ENCODE measurements at regions not wholly inside any gene's neighbourhood (a gene's known extent, or its start where the extent isn't known, plus 50 kb on each side); places are given as distances from the start of the nearest gene placed in this dataset.

GRCh38 chr2:220476877-220477276 is 849.4 kb downstream of the SLC4A3 start:
- no peak overlapping the region for H3K27ac Mint-ChIP-seq (ENCODE audit: low read depth, unreplicated experiment)
- no peaks in the 10 kb centered on the region for H3K9me3 Mint-ChIP-seq (ENCODE audit: unreplicated experiment)
- BruUV-seq (replicated peaks): no TSS peak
- no peaks in the 10 kb centered on the region for H3K27me3 Mint-ChIP-seq (ENCODE audit: insufficient read depth, unreplicated experiment)
- ChIA-PET CTCF (interaction anchor here (0.6 kb wide), 1 partner anchor 379 kb away, joined by 3 read pairs; no protein-coding TSS in a partner anchor), POLR2A (interaction anchor here (0.6 kb wide), 1 partner anchor 22 kb away, joined by 3 read pairs; no protein-coding TSS in a partner anchor)
- no peaks in the 10 kb centered on the region for H3K4me1 Mint-ChIP-seq (ENCODE audit: insufficient read depth, unreplicated experiment)
- no peak for DNase-seq (ENCODE audit: unreplicated experiment)
- no peak overlapping the region for H3K4me3 Mint-ChIP-seq (ENCODE audit: unreplicated experiment)
- intact Hi-C loops (cut with micrococcal nuclease): no loop called here
- TF ChIP-seq CTCF (IDR thresholded peaks at IDR 0.05; ENCODE audit: unreplicated experiment): no peak
- H3K36me3 Mint-ChIP-seq (ENCODE audit: insufficient read depth, unreplicated experiment): no peaks in the 10 kb centered on the region

GRCh38 chr2:220478305-220479058 is 851.1 kb downstream of the SLC4A3 start:
- H3K4me1 Mint-ChIP-seq (ENCODE audit: insufficient read depth, unreplicated experiment): no peaks in the 10 kb centered on the region
- no peaks in the 10 kb centered on the region for H3K9me3 Mint-ChIP-seq (ENCODE audit: unreplicated experiment)
- no peak overlapping the region for H3K4me3 Mint-ChIP-seq (ENCODE audit: unreplicated experiment)
- intact Hi-C loops (cut with micrococcal nuclease): no loop called here
- BruUV-seq (replicated peaks): no TSS peak
- H3K27ac Mint-ChIP-seq (ENCODE audit: low read depth, unreplicated experiment): no peak overlapping the region
- DNase-seq (ENCODE audit: unreplicated experiment): no peak
- H3K27me3 Mint-ChIP-seq (ENCODE audit: insufficient read depth, unreplicated experiment): no peaks in the 10 kb centered on the region
- ChIA-PET POLR2A (no interaction called here), CTCF (interaction anchor here (1.6 kb wide), 1 partner anchor 12 kb away, joined by 3 read pairs; no protein-coding TSS in a partner anchor)
- no peaks in the 10 kb centered on the region for H3K36me3 Mint-ChIP-seq (ENCODE audit: insufficient read depth, unreplicated experiment)
- TF ChIP-seq CTCF (IDR thresholded peaks at IDR 0.05; ENCODE audit: unreplicated experiment): no peak

GRCh38 chr2:220482716-220483115 is 855.3 kb downstream of the SLC4A3 start:
- TF ChIP-seq CTCF (IDR thresholded peaks at IDR 0.05; ENCODE audit: unreplicated experiment): no peak
- Mint-ChIP-seq H3K27me3 (ENCODE audit: insufficient read depth, unreplicated experiment) (no peaks in the 10 kb centered on the region), H3K4me3 (ENCODE audit: unreplicated experiment) (no peak overlapping the region), H3K4me1 (ENCODE audit: insufficient read depth, unreplicated experiment) (no peaks in the 10 kb centered on the region), H3K27ac (ENCODE audit: low read depth, unreplicated experiment) (no peak overlapping the region), H3K36me3 (ENCODE audit: insufficient read depth, unreplicated experiment) (no peaks in the 10 kb centered on the region), H3K9me3 (ENCODE audit: unreplicated experiment) (peaks cover 7% of the 10 kb centered on the region)
- ChIA-PET POLR2A (no interaction called here), CTCF (no interaction called here)
- intact Hi-C loops (cut with micrococcal nuclease): no loop called here
- no TSS peak for BruUV-seq (replicated peaks)
- DNase-seq (ENCODE audit: unreplicated experiment): no peak

GRCh38 chr2:220489121-220489520 is 861.7 kb downstream of the SLC4A3 start:
- CTCF ChIA-PET: no interaction called here

More at GRCh38 chr2:220489121-220489520, 861.7 kb downstream of the SLC4A3 start:
- BruUV-seq (replicated peaks): no TSS peak
- no peaks in the 10 kb centered on the region for H3K36me3 Mint-ChIP-seq (ENCODE audit: insufficient read depth, unreplicated experiment)
- H3K27me3 Mint-ChIP-seq (ENCODE audit: insufficient read depth, unreplicated experiment): no peaks in the 10 kb centered on the region
- H3K27ac Mint-ChIP-seq (ENCODE audit: low read depth, unreplicated experiment): no peak overlapping the region
- intact Hi-C loops (cut with micrococcal nuclease): no loop called here
- POLR2A ChIA-PET: no interaction called here
- DNase-seq (ENCODE audit: unreplicated experiment): no peak
- TF ChIP-seq CTCF (IDR thresholded peaks at IDR 0.05; ENCODE audit: unreplicated experiment): no peak
- no peaks in the 10 kb centered on the region for H3K4me1 Mint-ChIP-seq (ENCODE audit: insufficient read depth, unreplicated experiment)
- H3K4me3 Mint-ChIP-seq (ENCODE audit: unreplicated experiment): no peak overlapping the region
- peaks cover under 1% of the 10 kb centered on the region for H3K9me3 Mint-ChIP-seq (ENCODE audit: unreplicated experiment)
